ENCODE measurements at regions not wholly inside any gene's neighbourhood (a gene's known extent, or its start where the extent isn't known, plus 50 kb on each side); places are given as distances from the start of the nearest gene placed in this dataset.

- TF ChIP-seq CTCF (IDR thresholded peaks at IDR 0.05; ENCODE audit: low read length) (no peak), EZH2 (IDR thresholded peaks at IDR 0.05; ENCODE audit: borderline replicate concordance, low read length) (no peak)
Observed at GRCh38 chr12:125336246-125336645, 271.0 kb downstream of the AACS start.
